ENCODE measurements at regions not wholly inside any gene's neighbourhood (a gene's known extent, or its start where the extent isn't known, plus 50 kb on each side); places are given as distances from the start of the nearest gene placed in this dataset.

GRCh38 chr3:166444336-166444735, 607.1 kb upstream of the BCHE start:
- H3K14ac ChIP-seq (replicated peaks; ENCODE audit: low read depth, low read length), result no peak overlapping the region
- no peak overlapping the region for H3K27ac ChIP-seq (ENCODE audit: insufficient read depth, low read length)
- ChIA-PET POLR2A (ENCODE audit: unreplicated experiment) (no interaction called here), CTCF (no interaction called here)
- DNase-seq (peak; percentile 18), ATAC-seq (ENCODE audit: low read depth) (no peak)
- H2AK9ac ChIP-seq (replicated peaks; ENCODE audit: low read depth, low read length, poor library complexity), result no peak overlapping the region
- no peaks in the 10 kb centered on the region for H3K36me3 ChIP-seq (ENCODE audit: control insufficient read depth, insufficient read depth, low read length)
- H3K79me1 ChIP-seq (ENCODE audit: low read depth in 1 of 2, low read length in 2 of 2), result no peaks in the 10 kb centered on the region
- H3K18ac ChIP-seq (ENCODE audit: low read depth, low read length), result no peak overlapping the region
- 0 out of 2 replicates have a peak overlapping the region, but pooled peaks have one; percentile 7 for H2BK20ac ChIP-seq (ENCODE audit: low read depth, low read length)
- no peak overlapping the region for H2BK5ac ChIP-seq (ENCODE audit: low read depth, low read length, poor library complexity, severe bottlenecking)
- 0 out of 2 replicates have a peak, but pooled peaks cover 4% of the 10 kb centered on the region for H3K9me3 ChIP-seq (ENCODE audit: control insufficient read depth, insufficient read depth, low read length)
- no peak overlapping the region for H3K56ac ChIP-seq (ENCODE audit: extremely low read depth, insufficient read depth, low read length)
- in situ Hi-C loops (cut with MboI; ENCODE audit: low sequenced_read_pairs) (no loop called here), intact Hi-C loops (cut with micrococcal nuclease) (no loop called here), dilution Hi-C loops (cut with HindIII; ENCODE audit: low sequenced_read_pairs, unreplicated experiment) (no loop called here)
- H4K8ac ChIP-seq (ENCODE audit: low read depth in 2 of 2, low read length in 2 of 2), result no peak overlapping the region
- H2AFZ ChIP-seq (replicated peaks; ENCODE audit: low read length, poor library complexity), result peak overlapping the region; percentile 32
- H2BK15ac ChIP-seq (ENCODE audit: low read depth, low read length), result no peak overlapping the region
- H3K4me3 ChIP-seq (ENCODE audit: insufficient read depth, low read depth, low read length), result no peak overlapping the region
- TF ChIP-seq CHD1 (IDR thresholded peaks at IDR 0.05; ENCODE audit: low read depth, low read length), result no peak
- H4K20me1 ChIP-seq (ENCODE audit: insufficient read depth, low read length), result no peaks in the 10 kb centered on the region
- no peak overlapping the region for H3K4ac ChIP-seq (ENCODE audit: low read depth, low read length)
- WGBS, 2 experiments (ENCODE audit: extremely low coverage in 2 of 2, insufficient read length in 1 of 2), result 100% methylated on average over 1 of the region's 4 CpGs; no CpG with 5 or more reads in 1 of the 2 experiments
- H2BK120ac ChIP-seq (ENCODE audit: low read depth, low read length), result no peak overlapping the region
- no peak overlapping the region for H4K91ac ChIP-seq (ENCODE audit: insufficient read depth, low read depth, low read length)
- no peak overlapping the region for H3K4me2 ChIP-seq (ENCODE audit: low read depth, low read length)
- H3K9ac ChIP-seq (ENCODE audit: low read depth, low read length), result no peak overlapping the region
- BruUV-seq (replicated peaks), result no TSS peak
- peaks cover 2% of the 10 kb centered on the region for H3K4me1 ChIP-seq (ENCODE audit: control insufficient read depth, insufficient read depth, low read length)
- no peak overlapping the region for H2AK5ac ChIP-seq (ENCODE audit: low read depth, low read length)
- no peak overlapping the region for H3K23ac ChIP-seq (ENCODE audit: low read depth, low read length)
- no peaks in the 10 kb centered on the region for H3K27me3 ChIP-seq (ENCODE audit: control insufficient read depth, insufficient read depth, low read length)
- H4K5ac ChIP-seq (ENCODE audit: low read depth, low read length), result no peak overlapping the region
- no peaks in the 10 kb centered on the region for H3K9me1 ChIP-seq (ENCODE audit: insufficient read depth, low read length)

Measured in IMR-90 (cell line).